ENCODE measurements at regions not wholly inside any gene's neighbourhood (a gene's known extent, or its start where the extent isn't known, plus 50 kb on each side); places are given as distances from the start of the nearest gene placed in this dataset.

DNA sequence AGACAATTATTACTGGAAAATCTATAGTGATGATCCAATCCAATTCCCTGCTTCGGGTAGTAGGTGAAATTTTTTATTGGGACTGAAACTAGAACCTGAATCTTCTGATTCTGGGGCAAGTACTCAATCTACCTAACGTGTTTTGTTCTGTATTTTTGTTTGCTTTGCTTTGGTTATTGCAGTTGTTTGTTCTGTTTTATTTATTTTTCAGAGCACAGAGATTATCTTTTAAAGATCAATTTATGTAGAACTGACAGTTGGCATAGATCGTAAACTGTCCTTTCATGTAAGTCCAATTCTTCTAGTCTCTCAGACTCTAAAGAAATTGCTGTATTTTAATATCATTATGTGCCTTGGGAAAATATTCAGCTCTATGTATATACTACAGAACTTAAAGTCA, 401.6 kb downstream of the ANXA1 start:
- 38 to 50% (median 42%) methylated on average over 3 of the region's 3 CpGs for WGBS, 5 donors
- Histone ChIP-seq H3K9me3 (no peaks in the 10 kb centered on the region), H3K27ac (no peak overlapping the region), H3K4me1 (no peaks in the 10 kb centered on the region), H3K36me3 (no peaks in the 10 kb centered on the region), H3K4me3 (no peak overlapping the region), H3K27me3 (no peaks in the 10 kb centered on the region)
- no peak for DNase-seq
- intact Hi-C loops (cut with DNase I; ENCODE audit: low total_unique reads) = no loop called here
- TF ChIP-seq POLR2A (IDR thresholded peaks at IDR 0.05) = no peak
- no peak for TF ChIP-seq EP300 (IDR thresholded peaks at IDR 0.05)

DNA sequence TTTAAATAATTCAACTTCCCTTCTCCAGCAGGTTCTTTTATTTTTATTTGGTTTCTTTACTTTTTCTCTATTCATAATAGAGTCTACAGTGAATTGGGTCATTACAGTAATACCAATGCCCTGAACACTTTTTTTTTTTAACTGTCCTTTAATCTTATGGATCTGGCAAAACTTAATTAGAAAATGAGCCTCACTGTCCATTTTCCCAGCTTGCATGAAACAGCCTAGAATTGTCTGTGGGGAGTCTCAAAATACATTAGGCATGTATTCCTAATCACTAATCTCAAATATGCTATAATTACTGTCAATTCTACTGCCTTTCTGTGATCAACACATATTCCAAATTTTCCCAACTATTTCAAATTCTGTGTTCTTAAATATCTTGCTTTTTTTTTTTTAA, 406.8 kb downstream of the ANXA1 start:
- H3K9me3 ChIP-seq = no peaks in the 10 kb centered on the region
- H3K4me3 ChIP-seq = no peak overlapping the region
- no peaks in the 10 kb centered on the region for H3K36me3 ChIP-seq
- no peak overlapping the region for H3K27ac ChIP-seq
- H3K4me1 ChIP-seq = no peaks in the 10 kb centered on the region
- H3K27me3 ChIP-seq = no peaks in the 10 kb centered on the region
- no peak for TF ChIP-seq POLR2AphosphoS5 (IDR thresholded peaks at IDR 0.05)
- no peak for DNase-seq
- intact Hi-C loops (cut with DNase I; ENCODE audit: low total_unique reads) = no loop called here

DNA sequence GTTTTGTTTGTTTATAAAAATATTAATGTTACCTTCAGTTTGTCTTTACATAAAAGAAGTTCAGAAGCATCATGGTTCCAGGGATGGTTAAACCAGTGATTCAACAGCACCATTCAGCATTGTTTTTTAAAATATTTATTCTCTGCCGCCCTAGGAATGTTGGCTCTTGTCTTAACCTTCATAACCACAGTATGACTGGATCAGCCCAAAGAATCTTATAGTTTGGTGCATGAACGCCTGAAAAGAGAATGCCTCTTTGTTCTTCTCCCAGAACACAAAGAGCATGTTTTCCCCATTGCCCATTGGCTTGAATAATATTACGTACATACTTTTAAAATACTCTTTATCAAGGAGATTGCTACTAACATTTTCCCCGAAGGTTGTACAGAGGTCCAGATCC, 413.4 kb downstream of the ANXA1 start:
- intact Hi-C loops (cut with DNase I; ENCODE audit: low total_unique reads) = no loop called here
- no peaks in the 10 kb centered on the region for H3K36me3 ChIP-seq
- H3K9me3 ChIP-seq = no peaks in the 10 kb centered on the region
- H3K4me1 ChIP-seq = no peaks in the 10 kb centered on the region
- no peaks in the 10 kb centered on the region for H3K27me3 ChIP-seq
- TF ChIP-seq EP300 (IDR thresholded peaks at IDR 0.05) = no peak
- TF ChIP-seq POLR2AphosphoS5 (IDR thresholded peaks at IDR 0.05) = no peak
- TF ChIP-seq POLR2A (IDR thresholded peaks at IDR 0.05) = no peak
- TF ChIP-seq, protein P1, sequence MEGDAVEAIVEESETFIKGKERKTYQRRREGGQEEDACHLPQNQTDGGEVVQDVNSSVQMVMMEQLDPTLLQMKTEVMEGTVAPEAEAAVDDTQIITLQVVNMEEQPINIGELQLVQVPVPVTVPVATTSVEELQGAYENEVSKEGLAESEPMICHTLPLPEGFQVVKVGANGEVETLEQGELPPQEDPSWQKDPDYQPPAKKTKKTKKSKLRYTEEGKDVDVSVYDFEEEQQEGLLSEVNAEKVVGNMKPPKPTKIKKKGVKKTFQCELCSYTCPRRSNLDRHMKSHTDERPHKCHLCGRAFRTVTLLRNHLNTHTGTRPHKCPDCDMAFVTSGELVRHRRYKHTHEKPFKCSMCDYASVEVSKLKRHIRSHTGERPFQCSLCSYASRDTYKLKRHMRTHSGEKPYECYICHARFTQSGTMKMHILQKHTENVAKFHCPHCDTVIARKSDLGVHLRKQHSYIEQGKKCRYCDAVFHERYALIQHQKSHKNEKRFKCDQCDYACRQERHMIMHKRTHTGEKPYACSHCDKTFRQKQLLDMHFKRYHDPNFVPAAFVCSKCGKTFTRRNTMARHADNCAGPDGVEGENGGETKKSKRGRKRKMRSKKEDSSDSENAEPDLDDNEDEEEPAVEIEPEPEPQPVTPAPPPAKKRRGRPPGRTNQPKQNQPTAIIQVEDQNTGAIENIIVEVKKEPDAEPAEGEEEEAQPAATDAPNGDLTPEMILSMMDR (IDR thresholded peaks at IDR 0.05) = no peak
- no peak overlapping the region for H3K4me3 ChIP-seq
- no peak for DNase-seq
- 71 to 86% (median 80%) methylated on average over 4 of the region's 4 CpGs for whole genome bisulfite sequencing, 5 donors
- H3K27ac ChIP-seq = no peak overlapping the region

DNA sequence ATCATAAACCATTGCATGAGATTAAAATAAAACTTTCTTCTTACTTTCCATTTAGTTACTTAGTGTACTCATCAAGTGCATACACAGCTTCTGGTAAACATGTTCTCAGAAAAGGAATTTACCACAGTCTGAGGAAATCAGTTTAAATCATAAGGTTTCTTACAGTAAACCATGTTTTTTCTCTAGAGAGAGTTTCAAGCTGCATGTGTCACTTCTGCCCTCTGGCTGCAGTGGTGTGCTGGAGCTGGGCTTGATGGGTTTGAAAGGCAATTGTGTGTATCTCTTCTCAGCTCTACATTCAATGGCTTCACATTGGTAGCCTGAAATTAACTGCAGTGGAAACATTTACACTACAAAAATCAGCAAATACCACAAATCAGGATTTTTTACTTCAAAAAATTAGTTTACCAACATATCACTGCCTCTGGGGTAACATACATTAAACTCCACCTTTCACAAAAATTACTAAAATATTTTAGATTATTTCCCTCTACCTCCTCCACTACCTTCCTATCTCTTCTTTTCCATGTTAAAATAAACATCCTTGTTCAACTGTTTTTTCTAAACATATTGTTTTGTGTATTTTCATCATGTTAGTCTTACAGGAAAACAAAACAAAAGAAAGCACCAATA, 414.3 kb downstream of the ANXA1 start:
- Histone ChIP-seq H3K27ac (no peak overlapping the region), H3K4me3 (no peak overlapping the region), H3K36me3 (no peaks in the 10 kb centered on the region), H3K9me3 (no peaks in the 10 kb centered on the region), H3K27me3 (no peaks in the 10 kb centered on the region), H3K4me1 (no peaks in the 10 kb centered on the region)
- intact Hi-C loops (cut with DNase I; ENCODE audit: low total_unique reads) = no loop called here
- DNase-seq = peak in 1 of 2 donors; percentile 26
- TF ChIP-seq POLR2A (IDR thresholded peaks at IDR 0.05) (no peak), POLR2AphosphoS5 (IDR thresholded peaks at IDR 0.05) (no peak), EP300 (IDR thresholded peaks at IDR 0.05) (no peak)
- TF ChIP-seq, protein P1 (IDR thresholded peaks at IDR 0.05) = no peak

DNA sequence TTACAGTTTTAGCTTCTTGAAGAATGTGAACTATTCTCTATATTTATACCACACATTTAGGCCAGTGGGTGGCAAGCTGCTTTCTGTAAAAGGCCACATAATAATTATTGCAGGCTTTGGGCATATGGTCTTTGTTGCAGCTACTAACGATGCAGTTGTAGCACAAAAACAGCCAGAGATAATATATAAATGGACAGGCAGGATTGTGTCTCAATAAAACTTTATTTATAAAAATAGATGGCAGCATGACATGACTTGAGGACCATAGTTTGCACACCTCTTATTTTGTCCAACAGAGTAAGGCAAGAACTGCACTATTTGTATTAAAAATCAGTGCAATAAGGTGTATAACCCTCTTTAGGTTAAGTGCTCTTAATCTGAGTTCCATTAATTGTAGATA, 415.0 kb downstream of the ANXA1 start:
- DNase-seq = no peak
- 68 to 83% (median 79%) methylated on average over 1 of the region's 1 CpG for WGBS, 5 donors
- intact Hi-C loops (cut with DNase I; ENCODE audit: low total_unique reads) = no loop called here
- TF ChIP-seq POLR2AphosphoS5 (IDR thresholded peaks at IDR 0.05) = no peak
- no peak for TF ChIP-seq POLR2A (IDR thresholded peaks at IDR 0.05)
- Histone ChIP-seq H3K4me3 (no peak overlapping the region), H3K27me3 (no peaks in the 10 kb centered on the region), H3K36me3 (no peaks in the 10 kb centered on the region), H3K4me1 (no peaks in the 10 kb centered on the region), H3K27ac (no peak overlapping the region), H3K9me3 (no peaks in the 10 kb centered on the region)

DNA sequence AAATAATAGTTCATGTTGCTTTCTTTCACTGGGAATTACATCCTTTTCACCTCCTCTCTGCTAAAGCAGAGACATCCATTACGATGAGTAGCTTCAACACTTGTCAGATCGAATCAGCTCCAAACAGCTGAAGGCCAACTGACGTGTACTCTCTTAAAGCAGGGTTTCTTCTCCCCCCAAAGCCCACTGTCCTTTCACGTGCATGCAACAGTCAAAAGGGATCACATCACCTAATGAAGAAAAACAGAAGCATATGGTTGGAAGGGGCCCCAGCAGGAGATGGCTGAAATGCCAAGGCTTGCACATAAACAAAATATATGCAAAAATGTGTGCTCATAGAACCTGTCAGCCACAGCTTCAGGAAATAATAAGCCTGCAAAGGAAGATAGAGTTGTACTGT, 421.6 kb downstream of the ANXA1 start:
- intact Hi-C loops (cut with DNase I; ENCODE audit: low total_unique reads) = no loop called here

More for the DNA sequence above, 421.6 kb downstream of the ANXA1 start:
- H3K36me3 ChIP-seq = no peaks in the 10 kb centered on the region
- H3K4me3 ChIP-seq = no peak overlapping the region
- no peaks in the 10 kb centered on the region for H3K9me3 ChIP-seq
- TF ChIP-seq, protein P1 (IDR thresholded peaks at IDR 0.05) = no peak
- TF ChIP-seq POLR2AphosphoS5 (IDR thresholded peaks at IDR 0.05) = no peak
- no peak for TF ChIP-seq POLR2A (IDR thresholded peaks at IDR 0.05)
- no peak for TF ChIP-seq EP300 (IDR thresholded peaks at IDR 0.05)
- H3K27ac ChIP-seq = no peak overlapping the region
- peaks cover 0 to 3% (median 0%) of the 10 kb centered on the region in 3 donors for H3K27me3 ChIP-seq
- no peak for DNase-seq
- H3K4me1 ChIP-seq = no peaks in the 10 kb centered on the region
- 48 to 67% (median 58%) methylated on average over 4 of the region's 4 CpGs for WGBS, 5 donors

All from stomach (tissue), 8 donors.